ENCODE measurements at regions not wholly inside any gene's neighbourhood (a gene's known extent, or its start where the extent isn't known, plus 50 kb on each side); places are given as distances from the start of the nearest gene placed in this dataset.
A peak's percentile ranks its signal among the peaks of the same experiment; 100 is the strongest.

- TF ChIP-seq, protein P1, sequence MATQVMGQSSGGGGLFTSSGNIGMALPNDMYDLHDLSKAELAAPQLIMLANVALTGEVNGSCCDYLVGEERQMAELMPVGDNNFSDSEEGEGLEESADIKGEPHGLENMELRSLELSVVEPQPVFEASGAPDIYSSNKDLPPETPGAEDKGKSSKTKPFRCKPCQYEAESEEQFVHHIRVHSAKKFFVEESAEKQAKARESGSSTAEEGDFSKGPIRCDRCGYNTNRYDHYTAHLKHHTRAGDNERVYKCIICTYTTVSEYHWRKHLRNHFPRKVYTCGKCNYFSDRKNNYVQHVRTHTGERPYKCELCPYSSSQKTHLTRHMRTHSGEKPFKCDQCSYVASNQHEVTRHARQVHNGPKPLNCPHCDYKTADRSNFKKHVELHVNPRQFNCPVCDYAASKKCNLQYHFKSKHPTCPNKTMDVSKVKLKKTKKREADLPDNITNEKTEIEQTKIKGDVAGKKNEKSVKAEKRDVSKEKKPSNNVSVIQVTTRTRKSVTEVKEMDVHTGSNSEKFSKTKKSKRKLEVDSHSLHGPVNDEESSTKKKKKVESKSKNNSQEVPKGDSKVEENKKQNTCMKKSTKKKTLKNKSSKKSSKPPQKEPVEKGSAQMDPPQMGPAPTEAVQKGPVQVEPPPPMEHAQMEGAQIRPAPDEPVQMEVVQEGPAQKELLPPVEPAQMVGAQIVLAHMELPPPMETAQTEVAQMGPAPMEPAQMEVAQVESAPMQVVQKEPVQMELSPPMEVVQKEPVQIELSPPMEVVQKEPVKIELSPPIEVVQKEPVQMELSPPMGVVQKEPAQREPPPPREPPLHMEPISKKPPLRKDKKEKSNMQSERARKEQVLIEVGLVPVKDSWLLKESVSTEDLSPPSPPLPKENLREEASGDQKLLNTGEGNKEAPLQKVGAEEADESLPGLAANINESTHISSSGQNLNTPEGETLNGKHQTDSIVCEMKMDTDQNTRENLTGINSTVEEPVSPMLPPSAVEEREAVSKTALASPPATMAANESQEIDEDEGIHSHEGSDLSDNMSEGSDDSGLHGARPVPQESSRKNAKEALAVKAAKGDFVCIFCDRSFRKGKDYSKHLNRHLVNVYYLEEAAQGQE (IDR thresholded peaks at IDR 0.05), result no peak
- TF ChIP-seq, protein P2, sequence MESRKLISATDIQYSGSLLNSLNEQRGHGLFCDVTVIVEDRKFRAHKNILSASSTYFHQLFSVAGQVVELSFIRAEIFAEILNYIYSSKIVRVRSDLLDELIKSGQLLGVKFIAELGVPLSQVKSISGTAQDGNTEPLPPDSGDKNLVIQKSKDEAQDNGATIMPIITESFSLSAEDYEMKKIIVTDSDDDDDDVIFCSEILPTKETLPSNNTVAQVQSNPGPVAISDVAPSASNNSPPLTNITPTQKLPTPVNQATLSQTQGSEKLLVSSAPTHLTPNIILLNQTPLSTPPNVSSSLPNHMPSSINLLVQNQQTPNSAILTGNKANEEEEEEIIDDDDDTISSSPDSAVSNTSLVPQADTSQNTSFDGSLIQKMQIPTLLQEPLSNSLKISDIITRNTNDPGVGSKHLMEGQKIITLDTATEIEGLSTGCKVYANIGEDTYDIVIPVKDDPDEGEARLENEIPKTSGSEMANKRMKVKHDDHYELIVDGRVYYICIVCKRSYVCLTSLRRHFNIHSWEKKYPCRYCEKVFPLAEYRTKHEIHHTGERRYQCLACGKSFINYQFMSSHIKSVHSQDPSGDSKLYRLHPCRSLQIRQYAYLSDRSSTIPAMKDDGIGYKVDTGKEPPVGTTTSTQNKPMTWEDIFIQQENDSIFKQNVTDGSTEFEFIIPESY (IDR thresholded peaks at IDR 0.05), result no peak
- TF ChIP-seq JUND (IDR thresholded peaks at IDR 0.05) (no peak), YY1 (IDR thresholded peaks at IDR 0.05) (no peak), GABPA (IDR thresholded peaks at IDR 0.05 in 1 of 2, conservative IDR thresholded peaks at IDR 0.05 in 1 of 2) (no peak), SP1 (IDR thresholded peaks at IDR 0.05) (no peak), RAD21 (IDR thresholded peaks at IDR 0.05) (peak; percentile 39 to 70), TAF1 (conservative IDR thresholded peaks at IDR 0.05) (no peak), RXRA (IDR thresholded peaks at IDR 0.05) (no peak), HNF4G (IDR thresholded peaks at IDR 0.05) (no peak), FOXA1 (IDR thresholded peaks at IDR 0.05) (no peak)
- TF ChIP-seq, protein P3, sequence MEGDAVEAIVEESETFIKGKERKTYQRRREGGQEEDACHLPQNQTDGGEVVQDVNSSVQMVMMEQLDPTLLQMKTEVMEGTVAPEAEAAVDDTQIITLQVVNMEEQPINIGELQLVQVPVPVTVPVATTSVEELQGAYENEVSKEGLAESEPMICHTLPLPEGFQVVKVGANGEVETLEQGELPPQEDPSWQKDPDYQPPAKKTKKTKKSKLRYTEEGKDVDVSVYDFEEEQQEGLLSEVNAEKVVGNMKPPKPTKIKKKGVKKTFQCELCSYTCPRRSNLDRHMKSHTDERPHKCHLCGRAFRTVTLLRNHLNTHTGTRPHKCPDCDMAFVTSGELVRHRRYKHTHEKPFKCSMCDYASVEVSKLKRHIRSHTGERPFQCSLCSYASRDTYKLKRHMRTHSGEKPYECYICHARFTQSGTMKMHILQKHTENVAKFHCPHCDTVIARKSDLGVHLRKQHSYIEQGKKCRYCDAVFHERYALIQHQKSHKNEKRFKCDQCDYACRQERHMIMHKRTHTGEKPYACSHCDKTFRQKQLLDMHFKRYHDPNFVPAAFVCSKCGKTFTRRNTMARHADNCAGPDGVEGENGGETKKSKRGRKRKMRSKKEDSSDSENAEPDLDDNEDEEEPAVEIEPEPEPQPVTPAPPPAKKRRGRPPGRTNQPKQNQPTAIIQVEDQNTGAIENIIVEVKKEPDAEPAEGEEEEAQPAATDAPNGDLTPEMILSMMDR (IDR thresholded peaks at IDR 0.05; ENCODE audit: low read depth, low read length, missing input control), result peak; percentile 13
Observed at GRCh38 chr17:13925579-13925978, 143.7 kb upstream of the COX10 start.
